Stimulated activated memory B cell treated with anti-CD40 and anti-IgM and Interleukin-4, amounts not matched to agents 10 μg/mL and 1 μg/mL and 100 μg/mL, for 72 hours (primary cell): ENCODE measurements at regions not wholly inside any gene's neighbourhood (a gene's known extent, or its start where the extent isn't known, plus 50 kb on each side); places are given as distances from the start of the nearest gene placed in this dataset.
"Not testable (repeated sequence)": the region's sequence is repeated elsewhere in the genome, so short reads cannot be mapped to it uniquely, and the experiment has no call there.

ENCODE experiments used
- ATAC-seq: fragments of 150-1000 bp; cut with Tn5 transposase; 2 replicates; pipeline ENCODE4 v1.10.0; 2021
- H3K27ac Mint-ChIP-seq: one replicate; pipeline ENCODE4 v1.8.0; 2022; ENCODE audit warnings: mild to moderate bottlenecking, mixed read lengths
- H3K27me3 Mint-ChIP-seq: one replicate; pipeline ENCODE4 v1.8.0; 2022; ENCODE audit warnings: mixed read lengths
- H3K36me3 Mint-ChIP-seq: one replicate; pipeline ENCODE4 v1.8.0; 2022; ENCODE audit warnings: mixed read lengths
- H3K4me1 Mint-ChIP-seq: one replicate; pipeline ENCODE4 v1.8.0; 2022; ENCODE audit warnings: mixed read lengths
- H3K4me3 Mint-ChIP-seq: one replicate; pipeline ENCODE4 v1.8.0; 2022; ENCODE audit warnings: mild to moderate bottlenecking, moderate library complexity, mixed read lengths
- H3K9me3 Mint-ChIP-seq: one replicate; pipeline ENCODE4 v1.8.0; 2022; ENCODE audit warnings: mixed read lengths

DNA sequence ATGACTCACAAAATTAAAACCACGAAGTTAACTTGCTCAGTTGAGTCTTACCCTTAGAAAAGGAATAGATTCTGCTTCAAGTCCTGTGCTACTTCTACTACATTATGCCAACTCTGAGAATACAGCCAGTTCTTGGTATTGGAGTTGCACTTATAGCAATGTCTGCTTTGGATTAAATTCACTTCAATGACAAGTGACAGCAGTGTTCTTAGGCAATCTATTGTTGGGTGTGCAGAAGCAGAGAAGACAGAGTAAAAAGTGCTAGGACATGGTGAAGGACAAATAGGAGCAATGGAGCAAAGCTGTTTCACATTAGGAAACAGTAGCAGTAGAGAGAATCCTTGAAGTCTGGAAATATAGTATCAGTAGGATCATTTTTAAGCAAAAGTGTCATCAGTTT lies 713.1 kb downstream of the SI start:
- Mint-ChIP-seq H3K36me3 (no peaks in the 10 kb centered on the region), H3K4me3 (no peak overlapping the region), H3K4me1 (no peaks in the 10 kb centered on the region), H3K27me3 (no peaks in the 10 kb centered on the region), H3K27ac (no peak overlapping the region), H3K9me3 (no peaks in the 10 kb centered on the region)
- no peak for ATAC-seq

- no peak for ATAC-seq
- H3K4me1 Mint-ChIP-seq, result no peaks in the 10 kb centered on the region
- no peak overlapping the region for H3K27ac Mint-ChIP-seq
- no peaks in the 10 kb centered on the region for H3K27me3 Mint-ChIP-seq
- H3K36me3 Mint-ChIP-seq, result no peaks in the 10 kb centered on the region
- no peak overlapping the region for H3K4me3 Mint-ChIP-seq
- H3K9me3 Mint-ChIP-seq, result no peaks in the 10 kb centered on the region
These were observed 714.2 kb downstream of the SI start for GRCh38 chr3:164364111-164364510.

- no peak overlapping the region for H3K27ac Mint-ChIP-seq
- no peak for ATAC-seq
- peaks cover 2% of the 10 kb centered on the region for H3K9me3 Mint-ChIP-seq
- H3K4me1 Mint-ChIP-seq, result no peaks in the 10 kb centered on the region
- H3K27me3 Mint-ChIP-seq, result no peaks in the 10 kb centered on the region
- H3K4me3 Mint-ChIP-seq, result no peak overlapping the region
- no peaks in the 10 kb centered on the region for H3K36me3 Mint-ChIP-seq
These were observed 717.4 kb downstream of the SI start for GRCh38 chr3:164360738-164361406.

- peaks cover 2% of the 10 kb centered on the region for H3K9me3 Mint-ChIP-seq
- H3K27me3 Mint-ChIP-seq, result no peaks in the 10 kb centered on the region
- H3K27ac Mint-ChIP-seq, result no peak overlapping the region
- ATAC-seq, result no peak
- no peaks in the 10 kb centered on the region for H3K4me1 Mint-ChIP-seq
- H3K4me3 Mint-ChIP-seq, result no peak overlapping the region
- no peaks in the 10 kb centered on the region for H3K36me3 Mint-ChIP-seq
These were observed 718.2 kb downstream of the SI start for GRCh38 chr3:164360078-164360578.

GRCh38 chr3:164352991-164353390 lies 725.3 kb downstream of the SI start:
- no peak for ATAC-seq
- H3K27me3 Mint-ChIP-seq, result no peaks in the 10 kb centered on the region
- no peak overlapping the region for H3K27ac Mint-ChIP-seq
- H3K36me3 Mint-ChIP-seq, result no peaks in the 10 kb centered on the region
- no peaks in the 10 kb centered on the region for H3K4me1 Mint-ChIP-seq
- H3K9me3 Mint-ChIP-seq, result peaks cover 2% of the 10 kb centered on the region
- no peak overlapping the region for H3K4me3 Mint-ChIP-seq

- Mint-ChIP-seq H3K27ac (no peak overlapping the region), H3K4me1 (no peaks in the 10 kb centered on the region), H3K9me3 (peaks cover 8% of the 10 kb centered on the region), H3K4me3 (no peak overlapping the region), H3K27me3 (no peaks in the 10 kb centered on the region), H3K36me3 (no peaks in the 10 kb centered on the region)
- no peak for ATAC-seq
These were observed 727.2 kb downstream of the SI start for GRCh38 chr3:164351131-164351530.

DNA sequence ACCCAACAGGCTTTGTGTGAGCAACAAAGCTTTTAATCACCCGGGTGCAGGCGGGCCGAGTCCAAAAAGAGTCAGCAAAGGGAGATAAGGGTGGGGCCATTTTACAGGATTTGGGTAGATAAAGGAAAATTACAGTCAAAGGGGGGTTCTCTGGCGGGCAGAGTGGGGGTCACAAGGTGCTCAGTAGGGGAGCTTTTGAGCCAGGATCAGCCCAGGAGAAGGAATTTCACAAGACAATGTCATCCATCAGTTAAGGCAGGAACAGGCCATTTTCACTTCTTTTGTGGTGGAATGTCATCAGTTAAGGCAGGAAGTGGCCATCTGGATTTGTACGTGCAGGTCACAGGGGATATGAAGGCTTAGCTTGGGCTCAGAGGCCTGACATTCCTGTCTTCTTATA lies 736.1 kb downstream of the SI start:
- not testable (repeated sequence) for H3K27me3 Mint-ChIP-seq, H3K36me3 Mint-ChIP-seq, H3K4me3 Mint-ChIP-seq, H3K27ac Mint-ChIP-seq, H3K4me1 Mint-ChIP-seq, ATAC-seq
- peaks cover 12% of the 10 kb centered on the region for H3K9me3 Mint-ChIP-seq

GRCh38 chr3:164341086-164341485 lies 737.2 kb downstream of the SI start:
- peaks cover 3% of the 10 kb centered on the region for H3K9me3 Mint-ChIP-seq
- H3K27me3 Mint-ChIP-seq, result no peaks in the 10 kb centered on the region
- no peaks in the 10 kb centered on the region for H3K4me1 Mint-ChIP-seq
- ATAC-seq, result no peak
- no peak overlapping the region for H3K4me3 Mint-ChIP-seq
- no peaks in the 10 kb centered on the region for H3K36me3 Mint-ChIP-seq
- H3K27ac Mint-ChIP-seq, result no peak overlapping the region

- no peaks in the 10 kb centered on the region for H3K27me3 Mint-ChIP-seq
- no peaks in the 10 kb centered on the region for H3K36me3 Mint-ChIP-seq
- H3K4me1 Mint-ChIP-seq, result no peaks in the 10 kb centered on the region
- H3K4me3 Mint-ChIP-seq, result no peak overlapping the region
- H3K27ac Mint-ChIP-seq, result no peak overlapping the region
- no peaks in the 10 kb centered on the region for H3K9me3 Mint-ChIP-seq
- ATAC-seq, result no peak
These were observed 738.0 kb downstream of the SI start for GRCh38 chr3:164340273-164340672.

- ATAC-seq, result peak; percentile 20
- Mint-ChIP-seq H3K4me3 (no peak overlapping the region), H3K4me1 (no peaks in the 10 kb centered on the region), H3K27ac (no peak overlapping the region), H3K36me3 (no peaks in the 10 kb centered on the region), H3K27me3 (no peaks in the 10 kb centered on the region), H3K9me3 (no peaks in the 10 kb centered on the region)
These were observed 745.2 kb downstream of the SI start for GRCh38 chr3:164332831-164333802.

- Mint-ChIP-seq H3K27me3 (no peaks in the 10 kb centered on the region), H3K27ac (no peak overlapping the region), H3K4me3 (no peak overlapping the region), H3K36me3 (no peaks in the 10 kb centered on the region), H3K9me3 (peaks cover 3% of the 10 kb centered on the region), H3K4me1 (no peaks in the 10 kb centered on the region)
- no peak for ATAC-seq
These were observed 751.6 kb downstream of the SI start for GRCh38 chr3:164326714-164327113.

DNA sequence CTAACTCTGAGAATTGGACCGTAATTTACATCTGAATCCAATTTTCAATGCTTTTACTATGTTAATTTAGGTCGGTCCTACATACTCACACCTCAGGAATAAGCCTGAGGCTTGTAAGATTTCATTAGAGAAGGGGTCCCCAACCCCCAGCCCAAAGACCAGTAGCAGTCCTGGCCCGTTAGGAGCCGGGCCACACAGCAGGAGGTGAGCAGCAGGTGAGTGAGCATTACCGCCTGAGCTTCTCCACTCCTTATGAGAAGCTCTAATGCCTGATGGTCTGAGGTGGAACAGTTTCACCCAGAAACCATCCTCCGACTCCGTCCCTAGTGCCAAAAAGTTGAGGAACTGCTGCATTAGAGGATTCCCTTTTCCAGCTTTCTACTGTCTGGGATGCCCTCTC lies 757.3 kb downstream of the SI start:
- H3K4me3 Mint-ChIP-seq, result no peak overlapping the region
- no peak overlapping the region for H3K27ac Mint-ChIP-seq
- no peak for ATAC-seq
- no peaks in the 10 kb centered on the region for H3K27me3 Mint-ChIP-seq
- H3K4me1 Mint-ChIP-seq, result no peaks in the 10 kb centered on the region
- H3K9me3 Mint-ChIP-seq, result no peaks in the 10 kb centered on the region
- no peaks in the 10 kb centered on the region for H3K36me3 Mint-ChIP-seq

DNA sequence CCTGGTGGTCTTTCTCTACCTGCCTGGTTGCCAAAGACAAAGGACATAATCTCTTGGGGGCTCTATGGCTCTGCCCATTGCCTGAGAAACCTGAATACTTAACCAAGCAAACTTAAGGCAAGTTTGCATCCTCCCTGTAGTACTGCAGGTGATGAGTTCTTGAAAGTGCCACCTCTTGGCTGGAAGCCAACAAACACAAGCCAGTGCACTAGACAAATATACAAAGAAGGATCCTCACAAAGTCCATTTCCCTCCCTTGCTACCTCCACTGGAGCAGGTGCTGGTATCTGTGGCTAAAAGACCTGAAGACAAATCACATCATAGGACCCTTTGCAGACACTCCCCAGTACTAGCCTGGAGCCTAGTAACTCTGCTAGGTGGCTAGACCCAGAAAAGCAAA lies 772.3 kb downstream of the SI start:
- Mint-ChIP-seq H3K4me1 (no peaks in the 10 kb centered on the region), H3K27ac (no peak overlapping the region), H3K27me3 (no peaks in the 10 kb centered on the region), H3K36me3 (no peaks in the 10 kb centered on the region), H3K4me3 (no peak overlapping the region), H3K9me3 (peaks cover 3% of the 10 kb centered on the region)
- no peak for ATAC-seq

DNA sequence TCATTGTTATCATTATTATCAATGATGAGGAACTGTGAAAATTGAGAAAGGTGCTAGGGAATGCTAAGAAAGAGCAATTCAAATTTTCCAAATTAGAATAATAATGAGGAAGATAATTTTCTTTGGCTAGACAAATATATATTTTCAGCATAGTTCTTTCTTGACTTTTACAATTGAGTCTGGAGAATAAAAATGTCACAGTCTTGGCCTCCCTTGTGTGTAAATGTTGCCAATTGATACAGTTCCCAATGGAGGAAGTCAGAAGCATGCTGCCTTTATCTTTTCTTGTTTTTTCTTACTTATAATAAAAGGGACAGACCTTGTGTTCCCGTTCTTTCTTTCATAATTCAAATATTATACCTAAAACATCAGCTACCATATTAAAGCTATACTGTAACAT lies 774.4 kb downstream of the SI start:
- Mint-ChIP-seq H3K27me3 (no peaks in the 10 kb centered on the region), H3K4me3 (no peak overlapping the region), H3K27ac (no peak overlapping the region), H3K36me3 (no peaks in the 10 kb centered on the region), H3K9me3 (peaks cover 3% of the 10 kb centered on the region), H3K4me1 (no peaks in the 10 kb centered on the region)
- no peak for ATAC-seq

GRCh38 chr3:164302622-164303021 lies 775.7 kb downstream of the SI start:
- no peaks in the 10 kb centered on the region for H3K36me3 Mint-ChIP-seq
- no peak overlapping the region for H3K4me3 Mint-ChIP-seq
- H3K4me1 Mint-ChIP-seq, result no peaks in the 10 kb centered on the region
- H3K27ac Mint-ChIP-seq, result no peak overlapping the region
- H3K9me3 Mint-ChIP-seq, result no peaks in the 10 kb centered on the region
- no peak for ATAC-seq
- H3K27me3 Mint-ChIP-seq, result no peaks in the 10 kb centered on the region

GRCh38 chr3:164291486-164291885 lies 786.8 kb downstream of the SI start:
- not testable (repeated sequence) for H3K27me3 Mint-ChIP-seq, H3K4me3 Mint-ChIP-seq, H3K4me1 Mint-ChIP-seq, H3K36me3 Mint-ChIP-seq, ATAC-seq, H3K27ac Mint-ChIP-seq, H3K9me3 Mint-ChIP-seq
